Neural cell (in vitro differentiated cells): ENCODE measurements at regions not wholly inside any gene's neighbourhood (a gene's known extent, or its start where the extent isn't known, plus 50 kb on each side); places are given as distances from the start of the nearest gene placed in this dataset.

Source experiments
- H2AFZ ChIP-seq: fragments of 200-600, 300-800 bp; sonication (generic), shearing (Covaris generic); 2 replicates; pipeline ENCODE4 v1.6.0; 2014; ENCODE audit warnings: low read depth, mild to moderate bottlenecking, antibody characterized with exemption, low read length, moderate library complexity
- H3F3A ChIP-seq: fragments of 200-600 bp; shearing (Covaris generic); 2 replicates; pipeline ENCODE4 v1.6.1; 2016; ENCODE audit warnings: mild to moderate bottlenecking, moderate library complexity, mixed read lengths, antibody characterized with exemption, low read length; ENCODE audit not compliant: insufficient read depth, poor library complexity, severe bottlenecking
- H3K27ac ChIP-seq: fragments of 200-600, 300-800 bp; sonication (generic), shearing (Covaris generic); 2 replicates; pipeline ENCODE4 v1.5.1; 2014; ENCODE audit warnings: mild to moderate bottlenecking, low read length, moderate library complexity
- H3K27me3 ChIP-seq: fragments of 300-800, 200-600 bp; sonication (generic), shearing (Covaris generic); 2 replicates; pipeline ENCODE4 v1.6.0; 2014; ENCODE audit warnings: mild to moderate bottlenecking, low read depth, low read length, moderate library complexity; ENCODE audit not compliant: insufficient read depth
- H3K36me3 ChIP-seq: fragments of 300-800, 200-600 bp; sonication (generic), shearing (Covaris generic); 2 replicates; pipeline ENCODE4 v1.5.1; 2014; ENCODE audit warnings: mild to moderate bottlenecking, antibody characterized with exemption, low read length, moderate library complexity; ENCODE audit not compliant: insufficient read depth
- H3K4me2 ChIP-seq: fragments of 300-800, 200-600 bp; sonication (generic), shearing (Covaris generic); 2 replicates; pipeline ENCODE4 v1.6.0; 2014; ENCODE audit warnings: mild to moderate bottlenecking, low read length
- H3K4me3 ChIP-seq: fragments of 300-800, 200-600 bp; sonication (generic), shearing (Covaris generic); 2 replicates; pipeline ENCODE4 v1.5.1; 2014; ENCODE audit warnings: mild to moderate bottlenecking, low read length, moderate library complexity
- H3K79me2 ChIP-seq: fragments of 200-600 bp; shearing (Covaris generic); replicated peaks from 2 replicates; pipeline ENCODE4 v1.6.0; 2014; ENCODE audit warnings: mild to moderate bottlenecking, low read length, moderate library complexity; ENCODE audit not compliant: insufficient read depth
- H3K9ac ChIP-seq: fragments of 300-800, 200-600 bp; sonication (generic), shearing (Covaris generic); 2 replicates; pipeline ENCODE4 v1.6.1; 2016; ENCODE audit warnings: mild to moderate bottlenecking, low read length, mixed read lengths
- H3K9me2 ChIP-seq: fragments of 200-600 bp; shearing (Covaris generic); 2 replicates; pipeline ENCODE4 v1.6.1; 2016; ENCODE audit warnings: mild to moderate bottlenecking, low read length, mixed read lengths; ENCODE audit not compliant: insufficient read depth
- H3K9me3 ChIP-seq: fragments of 200-600, 300-800 bp; sonication (generic), shearing (Covaris generic); 2 replicates; pipeline ENCODE4 v1.6.1; 2016; ENCODE audit warnings: mild to moderate bottlenecking, mixed run types, low read length, moderate library complexity, mixed read lengths
- H4K20me1 ChIP-seq: fragments of 200-600 bp; shearing (Covaris generic); 2 replicates; pipeline ENCODE4 v1.6.1; 2016; ENCODE audit warnings: mild to moderate bottlenecking, mixed run types; ENCODE audit not compliant: insufficient read depth
- EP300 ChIP-seq: fragments of 450-650 bp; conservative IDR thresholded peaks from 2 replicates; pipeline ENCODE4 v1.6.1; 2014; ENCODE audit warnings: antibody characterized with exemption, mild to moderate bottlenecking, moderate library complexity; ENCODE audit not compliant: poor library complexity, severe bottlenecking
- EZH2 ChIP-seq: fragments of 200-600, 300-800 bp; shearing (Covaris generic), sonication (generic); IDR thresholded peaks from 2 replicates; pipeline ENCODE4 v1.6.1; 2014; ENCODE audit warnings: antibody characterized with exemption, low read length, borderline replicate concordance, mild to moderate bottlenecking; ENCODE audit not compliant: insufficient read depth, poor library complexity, severe bottlenecking
- MXI1 ChIP-seq: fragments of 450-650 bp; conservative IDR thresholded peaks from 2 replicates; pipeline ENCODE4 v1.6.1; 2014; ENCODE audit warnings: antibody characterized with exemption, mild to moderate bottlenecking; ENCODE audit not compliant: poor library complexity, severe bottlenecking
- POLR2AphosphoS5 ChIP-seq: IDR thresholded peaks from 2 replicates; pipeline ENCODE4 v1.6.1; 2012
- RAD21 ChIP-seq: fragments of 450-650 bp; conservative IDR thresholded peaks from 2 replicates; pipeline ENCODE4 v1.6.1; 2014; ENCODE audit warnings: antibody characterized with exemption, mild to moderate bottlenecking, moderate library complexity
- SMC3 ChIP-seq: fragments of 450-650 bp; conservative IDR thresholded peaks from 2 replicates; pipeline ENCODE4 v1.6.1; 2014; ENCODE audit warnings: antibody characterized with exemption, mild to moderate bottlenecking, moderate library complexity; ENCODE audit not compliant: poor library complexity
- TAF1 ChIP-seq: IDR thresholded peaks from 2 replicates; pipeline ENCODE4 v1.6.1; 2012; ENCODE audit warnings: low read depth
- TF ChIP-seq, protein P1 (sequence below): IDR thresholded peaks from 2 replicates; pipeline ENCODE4 v1.6.1; 2012; ENCODE audit warnings: borderline replicate concordance
- TF ChIP-seq, protein P2 (sequence below): fragments of 450-650 bp; IDR thresholded peaks from 2 replicates; pipeline ENCODE4 v1.5.1; 2014; ENCODE audit warnings: antibody characterized with exemption, mild to moderate bottlenecking, moderate library complexity; ENCODE audit not compliant: poor library complexity, severe bottlenecking

DNA sequence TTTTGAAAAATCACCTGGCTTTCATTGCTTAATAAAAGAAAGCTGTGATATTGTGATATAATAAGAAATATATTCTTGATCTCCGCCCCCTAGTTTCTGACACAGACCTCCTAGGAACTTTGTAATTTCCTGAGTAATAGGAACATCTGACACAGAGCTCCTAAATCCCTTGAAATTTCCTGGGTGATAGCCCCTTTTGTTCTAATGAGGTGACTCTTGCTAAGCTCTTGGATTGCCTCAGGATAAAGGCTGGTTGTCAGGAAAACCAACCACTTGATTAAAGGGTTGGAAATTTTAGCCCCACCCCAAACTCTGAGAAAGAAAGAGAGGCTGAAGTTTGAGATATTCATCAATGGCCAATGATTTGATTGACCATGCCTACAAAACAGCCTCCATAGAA is 326.4 kb upstream of the KIF2B start:
- Histone ChIP-seq H3K79me2 (no peaks in the 10 kb centered on the region), H3K4me3 (no peak overlapping the region), H3K27me3 (no peaks in the 10 kb centered on the region), H3K9me2 (no peaks in the 10 kb centered on the region), H3K4me2 (no peak overlapping the region), H2AFZ (no peak overlapping the region), H3F3A (no peaks in the 10 kb centered on the region), H3K27ac (no peak overlapping the region), H3K9me3 (no peaks in the 10 kb centered on the region), H3K9ac (no peak overlapping the region), H4K20me1 (no peaks in the 10 kb centered on the region), H3K36me3 (no peaks in the 10 kb centered on the region)
- TF ChIP-seq POLR2AphosphoS5 (no peak), TAF1 (no peak), RAD21 (no peak), EZH2 (no peak)

DNA sequence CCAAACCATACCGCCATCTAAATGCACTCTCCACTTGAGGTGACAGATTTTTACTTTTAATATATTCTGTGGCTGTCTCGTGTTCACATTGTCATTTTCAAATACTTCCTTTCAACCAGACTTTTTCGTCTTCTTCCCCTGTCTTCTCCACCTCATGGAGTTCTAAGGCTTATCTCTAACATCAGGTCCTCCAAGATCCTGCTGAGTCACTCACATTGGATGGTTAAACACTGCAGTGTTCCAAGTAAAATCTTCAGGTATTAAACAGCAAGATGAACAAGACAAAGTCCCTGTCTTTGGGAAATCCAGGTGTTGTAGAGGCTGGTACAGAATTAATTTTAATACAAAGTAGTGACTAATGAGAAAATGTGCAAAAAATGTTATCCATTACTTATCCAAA is 330.2 kb upstream of the KIF2B start:
- H3K4me3 ChIP-seq = no peak overlapping the region
- no peaks in the 10 kb centered on the region for H3K27me3 ChIP-seq
- no peaks in the 10 kb centered on the region for H3K79me2 ChIP-seq
- no peaks in the 10 kb centered on the region for H4K20me1 ChIP-seq
- H3K9me3 ChIP-seq = no peaks in the 10 kb centered on the region
- H3K27ac ChIP-seq = no peak overlapping the region
- no peak overlapping the region for H2AFZ ChIP-seq
- no peaks in the 10 kb centered on the region for H3F3A ChIP-seq
- no peaks in the 10 kb centered on the region for H3K36me3 ChIP-seq
- H3K4me2 ChIP-seq = no peak overlapping the region
- no peaks in the 10 kb centered on the region for H3K9me2 ChIP-seq
- H3K9ac ChIP-seq = no peak overlapping the region
- TF ChIP-seq EZH2 = no peak
- no peak for TF ChIP-seq EP300
- no peak for TF ChIP-seq SMC3
- TF ChIP-seq TAF1 = no peak
- TF ChIP-seq, protein P1, sequence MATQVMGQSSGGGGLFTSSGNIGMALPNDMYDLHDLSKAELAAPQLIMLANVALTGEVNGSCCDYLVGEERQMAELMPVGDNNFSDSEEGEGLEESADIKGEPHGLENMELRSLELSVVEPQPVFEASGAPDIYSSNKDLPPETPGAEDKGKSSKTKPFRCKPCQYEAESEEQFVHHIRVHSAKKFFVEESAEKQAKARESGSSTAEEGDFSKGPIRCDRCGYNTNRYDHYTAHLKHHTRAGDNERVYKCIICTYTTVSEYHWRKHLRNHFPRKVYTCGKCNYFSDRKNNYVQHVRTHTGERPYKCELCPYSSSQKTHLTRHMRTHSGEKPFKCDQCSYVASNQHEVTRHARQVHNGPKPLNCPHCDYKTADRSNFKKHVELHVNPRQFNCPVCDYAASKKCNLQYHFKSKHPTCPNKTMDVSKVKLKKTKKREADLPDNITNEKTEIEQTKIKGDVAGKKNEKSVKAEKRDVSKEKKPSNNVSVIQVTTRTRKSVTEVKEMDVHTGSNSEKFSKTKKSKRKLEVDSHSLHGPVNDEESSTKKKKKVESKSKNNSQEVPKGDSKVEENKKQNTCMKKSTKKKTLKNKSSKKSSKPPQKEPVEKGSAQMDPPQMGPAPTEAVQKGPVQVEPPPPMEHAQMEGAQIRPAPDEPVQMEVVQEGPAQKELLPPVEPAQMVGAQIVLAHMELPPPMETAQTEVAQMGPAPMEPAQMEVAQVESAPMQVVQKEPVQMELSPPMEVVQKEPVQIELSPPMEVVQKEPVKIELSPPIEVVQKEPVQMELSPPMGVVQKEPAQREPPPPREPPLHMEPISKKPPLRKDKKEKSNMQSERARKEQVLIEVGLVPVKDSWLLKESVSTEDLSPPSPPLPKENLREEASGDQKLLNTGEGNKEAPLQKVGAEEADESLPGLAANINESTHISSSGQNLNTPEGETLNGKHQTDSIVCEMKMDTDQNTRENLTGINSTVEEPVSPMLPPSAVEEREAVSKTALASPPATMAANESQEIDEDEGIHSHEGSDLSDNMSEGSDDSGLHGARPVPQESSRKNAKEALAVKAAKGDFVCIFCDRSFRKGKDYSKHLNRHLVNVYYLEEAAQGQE = no peak
- TF ChIP-seq, protein P2, sequence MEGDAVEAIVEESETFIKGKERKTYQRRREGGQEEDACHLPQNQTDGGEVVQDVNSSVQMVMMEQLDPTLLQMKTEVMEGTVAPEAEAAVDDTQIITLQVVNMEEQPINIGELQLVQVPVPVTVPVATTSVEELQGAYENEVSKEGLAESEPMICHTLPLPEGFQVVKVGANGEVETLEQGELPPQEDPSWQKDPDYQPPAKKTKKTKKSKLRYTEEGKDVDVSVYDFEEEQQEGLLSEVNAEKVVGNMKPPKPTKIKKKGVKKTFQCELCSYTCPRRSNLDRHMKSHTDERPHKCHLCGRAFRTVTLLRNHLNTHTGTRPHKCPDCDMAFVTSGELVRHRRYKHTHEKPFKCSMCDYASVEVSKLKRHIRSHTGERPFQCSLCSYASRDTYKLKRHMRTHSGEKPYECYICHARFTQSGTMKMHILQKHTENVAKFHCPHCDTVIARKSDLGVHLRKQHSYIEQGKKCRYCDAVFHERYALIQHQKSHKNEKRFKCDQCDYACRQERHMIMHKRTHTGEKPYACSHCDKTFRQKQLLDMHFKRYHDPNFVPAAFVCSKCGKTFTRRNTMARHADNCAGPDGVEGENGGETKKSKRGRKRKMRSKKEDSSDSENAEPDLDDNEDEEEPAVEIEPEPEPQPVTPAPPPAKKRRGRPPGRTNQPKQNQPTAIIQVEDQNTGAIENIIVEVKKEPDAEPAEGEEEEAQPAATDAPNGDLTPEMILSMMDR = no peak
- no peak for TF ChIP-seq POLR2AphosphoS5
- TF ChIP-seq MXI1 = no peak
- no peak for TF ChIP-seq RAD21
